Mucosa of descending colon (tissue), 3 donors: ENCODE measurements at regions not wholly inside any gene's neighbourhood (a gene's known extent, or its start where the extent isn't known, plus 50 kb on each side); places are given as distances from the start of the nearest gene placed in this dataset.

Experiments
- ATAC-seq: fragments of 200-7000 bp; cut with Tn5 transposase; one replicate; pipeline ENCODE4 v1.9.1; 2020; ENCODE audit warnings: mild to moderate bottlenecking, moderate library complexity
- DNase-seq, 3 donors: peaks; one replicate each; pipeline ENCODE4 v3.0.0-alpha.2; 2020
- H3K36me3 ChIP-seq: fragments of 200-600 bp; one replicate; pipeline ENCODE4 v1.8.0; 2021; ENCODE audit warnings: low read depth, mild to moderate bottlenecking
- H3K4me1 ChIP-seq: fragments of 200-600 bp; one replicate; pipeline ENCODE4 v1.8.0; 2021; ENCODE audit warnings: low read depth, mild to moderate bottlenecking
- H3K4me3 ChIP-seq: fragments of 200-600 bp; one replicate; pipeline ENCODE4 v1.8.0; 2021; ENCODE audit warnings: mild to moderate bottlenecking
- H3K9me3 ChIP-seq: fragments of 200-600 bp; one replicate; pipeline ENCODE4 v1.8.0; 2021; ENCODE audit warnings: mild to moderate bottlenecking
- intact Hi-C, 2 donors: fragments of 100-400 bp; cut with DNase I in 1 of 2; cut with micrococcal nuclease in 1 of 2; formaldehyde crosslinking; loops; one replicate each; pipeline versions ENCODE4 v1.11.0 to v1.11.1; 2022; cut with DNase I, micrococcal nuclease
- TF ChIP-seq, protein P1 (sequence below): fragments of 200-600 bp; IDR thresholded peaks from one replicate; pipeline ENCODE4 v1.8.0; 2022; ENCODE audit warnings: antibody characterized with exemption, mild to moderate bottlenecking
- donor health status: DM: no; HTN: no; CAD: no; lungs with moderate emphysema.
- donor health status: DM: no; HTN: no; CAD: no.
- donor health status: DM: no; HTN: yes; CAD: no.

GRCh38 chr5:7317751-7318150 is 78.2 kb upstream of the ADCY2 start:
- H3K4me1 ChIP-seq: no peaks in the 10 kb centered on the region
- no peaks in the 10 kb centered on the region for H3K36me3 ChIP-seq
- TF ChIP-seq, protein P1, sequence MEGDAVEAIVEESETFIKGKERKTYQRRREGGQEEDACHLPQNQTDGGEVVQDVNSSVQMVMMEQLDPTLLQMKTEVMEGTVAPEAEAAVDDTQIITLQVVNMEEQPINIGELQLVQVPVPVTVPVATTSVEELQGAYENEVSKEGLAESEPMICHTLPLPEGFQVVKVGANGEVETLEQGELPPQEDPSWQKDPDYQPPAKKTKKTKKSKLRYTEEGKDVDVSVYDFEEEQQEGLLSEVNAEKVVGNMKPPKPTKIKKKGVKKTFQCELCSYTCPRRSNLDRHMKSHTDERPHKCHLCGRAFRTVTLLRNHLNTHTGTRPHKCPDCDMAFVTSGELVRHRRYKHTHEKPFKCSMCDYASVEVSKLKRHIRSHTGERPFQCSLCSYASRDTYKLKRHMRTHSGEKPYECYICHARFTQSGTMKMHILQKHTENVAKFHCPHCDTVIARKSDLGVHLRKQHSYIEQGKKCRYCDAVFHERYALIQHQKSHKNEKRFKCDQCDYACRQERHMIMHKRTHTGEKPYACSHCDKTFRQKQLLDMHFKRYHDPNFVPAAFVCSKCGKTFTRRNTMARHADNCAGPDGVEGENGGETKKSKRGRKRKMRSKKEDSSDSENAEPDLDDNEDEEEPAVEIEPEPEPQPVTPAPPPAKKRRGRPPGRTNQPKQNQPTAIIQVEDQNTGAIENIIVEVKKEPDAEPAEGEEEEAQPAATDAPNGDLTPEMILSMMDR: no peak
- DNase-seq (no peak), ATAC-seq (no peak)
- H3K9me3 ChIP-seq: no peaks in the 10 kb centered on the region
- no peak overlapping the region for H3K4me3 ChIP-seq
- intact Hi-C loops: no loop called here

DNA sequence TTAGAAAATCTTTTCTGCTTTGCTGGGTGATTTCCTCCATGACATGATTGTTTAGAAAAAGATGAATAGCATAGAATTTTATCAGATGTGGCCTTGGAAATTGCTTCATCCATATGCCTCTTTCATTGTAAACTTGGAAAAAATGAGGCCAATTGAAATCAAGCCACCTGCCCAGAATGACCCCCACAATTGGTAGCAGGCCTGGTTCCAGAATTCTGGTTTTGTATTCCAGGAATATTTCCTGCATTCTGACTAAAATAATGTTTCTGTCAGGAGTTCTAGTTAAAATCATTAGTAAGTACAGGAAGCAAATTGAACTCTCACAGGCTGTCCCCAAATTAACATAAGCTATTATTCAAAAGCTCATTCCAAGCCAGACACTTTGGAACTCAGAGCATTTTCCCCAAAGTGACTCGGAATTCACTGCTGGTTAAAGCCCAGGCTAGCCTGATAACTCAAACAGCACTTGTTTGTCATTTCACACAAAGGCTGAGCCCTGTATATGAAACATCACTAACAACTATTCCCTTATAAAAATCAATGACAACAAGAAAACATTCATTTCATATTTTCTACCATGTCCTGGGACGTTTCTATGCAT is 75.1 kb upstream of the ADCY2 start:
- Histone ChIP-seq H3K9me3 (no peaks in the 10 kb centered on the region), H3K4me3 (no peak overlapping the region), H3K4me1 (no peaks in the 10 kb centered on the region), H3K36me3 (no peaks in the 10 kb centered on the region)
- TF ChIP-seq, protein P1: no peak
- intact Hi-C loops: no loop called here
- ATAC-seq (no peak), DNase-seq (no peak)

DNA sequence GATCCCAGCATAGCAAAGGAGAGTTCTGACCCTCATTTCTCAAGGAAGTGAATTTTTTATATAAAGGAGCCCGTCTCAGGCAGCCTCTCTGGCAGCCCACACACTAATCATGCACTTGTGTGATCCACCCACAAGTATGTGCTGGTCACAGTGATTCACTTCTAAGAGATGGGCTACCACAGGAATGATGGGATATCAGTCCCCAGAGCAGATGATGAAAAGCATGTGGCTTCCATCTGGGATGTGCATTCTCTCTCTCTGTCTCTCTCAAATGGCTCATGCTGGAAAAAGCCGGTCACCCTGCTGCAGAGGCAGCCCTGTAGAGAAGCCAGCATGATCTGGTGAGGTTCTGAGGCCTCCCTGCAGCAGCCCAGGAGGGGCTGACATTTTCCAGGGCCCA is 74.2 kb upstream of the ADCY2 start:
- intact Hi-C loops: no loop called here
- TF ChIP-seq, protein P1: no peak
- Histone ChIP-seq H3K4me1 (no peaks in the 10 kb centered on the region), H3K4me3 (no peak overlapping the region), H3K36me3 (no peaks in the 10 kb centered on the region), H3K9me3 (no peaks in the 10 kb centered on the region)
- peak; percentile 56 for ATAC-seq
- peak in 1 of 3 donors; percentile 14 for DNase-seq

- H3K4me3 ChIP-seq: no peak overlapping the region
- no peak for ATAC-seq
- TF ChIP-seq, protein P1: no peak
- no peaks in the 10 kb centered on the region for H3K36me3 ChIP-seq
- no peak for DNase-seq
- intact Hi-C loops: no loop called here
- H3K4me1 ChIP-seq: no peaks in the 10 kb centered on the region
- H3K9me3 ChIP-seq: no peaks in the 10 kb centered on the region
Measured at GRCh38 chr5:7324919-7325318, 71.0 kb upstream of the ADCY2 start.

DNA sequence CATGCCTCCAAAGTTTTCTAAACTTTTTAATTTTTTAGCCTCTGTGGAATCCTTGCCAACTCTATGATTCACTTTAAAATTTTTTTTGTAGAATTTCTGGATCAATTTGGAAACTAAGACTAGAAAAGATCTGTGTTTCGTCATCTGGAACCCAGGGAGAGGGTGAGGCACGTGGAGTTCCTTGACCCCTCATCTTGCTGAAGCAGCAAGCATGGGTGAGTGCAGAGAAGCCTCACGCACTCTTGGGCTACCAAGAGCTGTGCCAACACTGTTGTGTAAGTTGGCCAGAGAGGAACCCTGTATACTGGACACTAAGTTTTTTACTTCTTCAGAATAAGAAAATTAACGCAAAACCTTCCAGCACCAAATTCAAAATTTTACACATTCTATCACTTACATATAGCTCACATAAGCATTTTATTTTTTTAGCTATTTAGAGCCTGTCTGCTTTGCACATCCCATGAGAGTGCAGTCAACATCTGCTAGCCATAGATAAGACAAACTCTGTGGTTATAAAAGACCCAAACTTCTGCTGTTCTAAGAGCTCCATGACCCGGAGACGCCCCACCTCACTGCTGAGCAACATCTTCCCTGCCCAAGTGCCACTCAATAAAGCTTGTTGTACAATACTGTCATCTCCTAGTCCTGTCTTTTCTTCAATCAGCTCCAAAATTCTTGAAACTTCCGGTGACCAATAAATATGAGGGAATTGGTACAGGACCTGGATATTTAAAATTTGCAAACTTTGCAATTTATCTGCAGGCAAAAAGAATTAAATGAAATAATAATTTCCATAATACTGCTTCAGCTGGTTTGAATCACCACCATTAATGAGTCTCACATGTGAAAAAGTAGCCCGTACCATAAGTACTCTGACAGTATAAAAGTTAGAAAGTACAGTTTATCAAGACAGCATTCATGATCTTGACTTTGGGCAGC is 69.7 kb upstream of the ADCY2 start:
- no peak for ATAC-seq

More for the DNA sequence above, 69.7 kb upstream of the ADCY2 start:
- Histone ChIP-seq H3K4me1 (no peaks in the 10 kb centered on the region), H3K9me3 (no peaks in the 10 kb centered on the region), H3K4me3 (no peak overlapping the region), H3K36me3 (no peaks in the 10 kb centered on the region)
- intact Hi-C loops: no loop called here
- TF ChIP-seq, protein P1: no peak
- peak in 1 of 3 donors; percentile 6 for DNase-seq
